ENCODE measurements at regions not wholly inside any gene's neighbourhood (a gene's known extent, or its start where the extent isn't known, plus 50 kb on each side); places are given as distances from the start of the nearest gene placed in this dataset.

DNA sequence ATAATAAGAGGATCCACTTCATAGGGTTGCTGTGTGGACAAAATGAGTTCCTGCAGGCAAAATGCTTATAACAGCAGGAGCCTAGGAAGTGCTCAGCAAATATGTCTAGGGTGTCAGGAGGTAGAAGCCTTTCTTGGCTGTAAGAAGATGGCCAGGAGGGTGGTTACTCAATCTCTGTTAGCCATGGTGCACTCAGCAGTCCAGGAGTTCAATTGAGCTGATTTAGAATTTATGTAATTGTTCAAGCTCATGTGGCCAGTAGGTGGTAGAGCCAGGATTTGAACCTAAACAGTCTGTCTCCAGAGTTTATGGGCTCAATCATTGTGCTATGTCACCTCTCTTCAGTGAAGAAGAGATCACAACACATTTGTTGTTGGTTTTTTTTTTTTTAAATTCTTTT is 381.2 kb downstream of the KIF4B start:
- ChIA-PET CTCF (no interaction called here), POLR2A (ENCODE audit: unreplicated experiment) (no interaction called here)
- intact Hi-C loops (cut with micrococcal nuclease) = no loop called here
- TF ChIP-seq FOS (IDR thresholded peaks at IDR 0.05; ENCODE audit: low read depth, low read length) (no peak), MXI1 (IDR thresholded peaks at IDR 0.05; ENCODE audit: borderline replicate concordance, low read depth, low read length) (no peak), RCOR1 (IDR thresholded peaks at IDR 0.05; ENCODE audit: insufficient replicate concordance, low read length) (no peak), RAD21 (IDR thresholded peaks at IDR 0.05; ENCODE audit: low read length) (no peak), POLR2A (IDR thresholded peaks at IDR 0.05; ENCODE audit: low read depth, low read length) (no peak), CEBPB (IDR thresholded peaks at IDR 0.05; ENCODE audit: low read depth, low read length) (no peak), CHD1 (IDR thresholded peaks at IDR 0.05; ENCODE audit: low read depth, low read length) (no peak), RFX5 (IDR thresholded peaks at IDR 0.05; ENCODE audit: low read depth, low read length) (no peak), MAZ (IDR thresholded peaks at IDR 0.05; ENCODE audit: borderline replicate concordance, low read depth, low read length) (no peak), BHLHE40 (IDR thresholded peaks at IDR 0.05; ENCODE audit: low read depth, low read length) (no peak), SMC3 (IDR thresholded peaks at IDR 0.05; ENCODE audit: low read depth, low read length) (no peak), NFE2L2 (IDR thresholded peaks at IDR 0.05; ENCODE audit: low read depth, low read length) (no peak), MAFK (IDR thresholded peaks at IDR 0.05; ENCODE audit: low read depth, low read length) (no peak)
- TF ChIP-seq, protein P1, sequence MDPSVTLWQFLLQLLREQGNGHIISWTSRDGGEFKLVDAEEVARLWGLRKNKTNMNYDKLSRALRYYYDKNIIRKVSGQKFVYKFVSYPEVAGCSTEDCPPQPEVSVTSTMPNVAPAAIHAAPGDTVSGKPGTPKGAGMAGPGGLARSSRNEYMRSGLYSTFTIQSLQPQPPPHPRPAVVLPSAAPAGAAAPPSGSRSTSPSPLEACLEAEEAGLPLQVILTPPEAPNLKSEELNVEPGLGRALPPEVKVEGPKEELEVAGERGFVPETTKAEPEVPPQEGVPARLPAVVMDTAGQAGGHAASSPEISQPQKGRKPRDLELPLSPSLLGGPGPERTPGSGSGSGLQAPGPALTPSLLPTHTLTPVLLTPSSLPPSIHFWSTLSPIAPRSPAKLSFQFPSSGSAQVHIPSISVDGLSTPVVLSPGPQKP (IDR thresholded peaks at IDR 0.05; ENCODE audit: borderline replicate concordance, low read depth, low read length) = no peak
- TF ChIP-seq, protein P2, sequence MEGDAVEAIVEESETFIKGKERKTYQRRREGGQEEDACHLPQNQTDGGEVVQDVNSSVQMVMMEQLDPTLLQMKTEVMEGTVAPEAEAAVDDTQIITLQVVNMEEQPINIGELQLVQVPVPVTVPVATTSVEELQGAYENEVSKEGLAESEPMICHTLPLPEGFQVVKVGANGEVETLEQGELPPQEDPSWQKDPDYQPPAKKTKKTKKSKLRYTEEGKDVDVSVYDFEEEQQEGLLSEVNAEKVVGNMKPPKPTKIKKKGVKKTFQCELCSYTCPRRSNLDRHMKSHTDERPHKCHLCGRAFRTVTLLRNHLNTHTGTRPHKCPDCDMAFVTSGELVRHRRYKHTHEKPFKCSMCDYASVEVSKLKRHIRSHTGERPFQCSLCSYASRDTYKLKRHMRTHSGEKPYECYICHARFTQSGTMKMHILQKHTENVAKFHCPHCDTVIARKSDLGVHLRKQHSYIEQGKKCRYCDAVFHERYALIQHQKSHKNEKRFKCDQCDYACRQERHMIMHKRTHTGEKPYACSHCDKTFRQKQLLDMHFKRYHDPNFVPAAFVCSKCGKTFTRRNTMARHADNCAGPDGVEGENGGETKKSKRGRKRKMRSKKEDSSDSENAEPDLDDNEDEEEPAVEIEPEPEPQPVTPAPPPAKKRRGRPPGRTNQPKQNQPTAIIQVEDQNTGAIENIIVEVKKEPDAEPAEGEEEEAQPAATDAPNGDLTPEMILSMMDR (conservative IDR thresholded peaks at IDR 0.05; ENCODE audit: low read depth, low read length) = no peak
- TF ChIP-seq, protein P3, sequence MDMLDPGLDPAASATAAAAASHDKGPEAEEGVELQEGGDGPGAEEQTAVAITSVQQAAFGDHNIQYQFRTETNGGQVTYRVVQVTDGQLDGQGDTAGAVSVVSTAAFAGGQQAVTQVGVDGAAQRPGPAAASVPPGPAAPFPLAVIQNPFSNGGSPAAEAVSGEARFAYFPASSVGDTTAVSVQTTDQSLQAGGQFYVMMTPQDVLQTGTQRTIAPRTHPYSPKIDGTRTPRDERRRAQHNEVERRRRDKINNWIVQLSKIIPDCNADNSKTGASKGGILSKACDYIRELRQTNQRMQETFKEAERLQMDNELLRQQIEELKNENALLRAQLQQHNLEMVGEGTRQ (IDR thresholded peaks at IDR 0.05; ENCODE audit: low read depth, low read length) = no peak
- Histone ChIP-seq H3K4ac (ENCODE audit: low read depth, low read length) (no peak overlapping the region), H2AK5ac (ENCODE audit: low read depth, low read length) (no peak overlapping the region), H2BK15ac (ENCODE audit: low read depth, low read length) (no peak overlapping the region), H3K9me1 (ENCODE audit: insufficient read depth, low read length) (no peaks in the 10 kb centered on the region), H3K56ac (ENCODE audit: extremely low read depth, insufficient read depth, low read length) (no peak overlapping the region), H2AK9ac (replicated peaks; ENCODE audit: low read depth, low read length, poor library complexity) (no peak overlapping the region), H3K9ac (ENCODE audit: low read depth, low read length) (no peak overlapping the region), H3K36me3 (ENCODE audit: control insufficient read depth, insufficient read depth, low read length) (no peaks in the 10 kb centered on the region), H3K14ac (replicated peaks; ENCODE audit: low read depth, low read length) (no peak overlapping the region), H4K5ac (ENCODE audit: low read depth, low read length) (no peak overlapping the region), H3K27ac (ENCODE audit: insufficient read depth, low read length) (no peak overlapping the region), H3K18ac (ENCODE audit: low read depth, low read length) (no peak overlapping the region), H4K8ac (ENCODE audit: low read depth in 2 of 2, low read length in 2 of 2) (no peak overlapping the region), H3K4me3 (ENCODE audit: insufficient read depth, low read depth, low read length) (no peak overlapping the region), H3K79me1 (ENCODE audit: low read depth in 1 of 2, low read length in 2 of 2) (no peaks in the 10 kb centered on the region), H2AFZ (replicated peaks; ENCODE audit: low read length, poor library complexity) (no peak overlapping the region), H2BK5ac (ENCODE audit: low read depth, low read length, poor library complexity, severe bottlenecking) (no peak overlapping the region), H3K9me3 (ENCODE audit: control insufficient read depth, insufficient read depth, low read length) (peaks cover 13% of the 10 kb centered on the region; the same call in 1 of the 2 replicates), H3K4me1 (ENCODE audit: control insufficient read depth, insufficient read depth, low read length) (no peaks in the 10 kb centered on the region), H2BK20ac (ENCODE audit: low read depth, low read length) (no peak overlapping the region), H2BK120ac (ENCODE audit: low read depth, low read length) (no peak overlapping the region), H3K27me3 (ENCODE audit: control insufficient read depth, insufficient read depth, low read length) (no peaks in the 10 kb centered on the region), H4K20me1 (ENCODE audit: insufficient read depth, low read length) (no peaks in the 10 kb centered on the region), H4K91ac (ENCODE audit: insufficient read depth, low read depth, low read length) (no peak overlapping the region), H3K4me2 (ENCODE audit: low read depth, low read length) (no peak overlapping the region), H3K23ac (ENCODE audit: low read depth, low read length) (no peak overlapping the region)
- in situ Hi-C loops (cut with MboI; ENCODE audit: low sequenced_read_pairs) = no loop called here
- no peak for DNase-seq
- dilution Hi-C loops (cut with HindIII; ENCODE audit: low sequenced_read_pairs, unreplicated experiment) = no loop called here
- BruUV-seq (replicated peaks) = no TSS peak
- ATAC-seq (ENCODE audit: low read depth) = no peak
